T-helper 2 cell (primary cell): ENCODE measurements at regions not wholly inside any gene's neighbourhood (a gene's known extent, or its start where the extent isn't known, plus 50 kb on each side); places are given as distances from the start of the nearest gene placed in this dataset.
"Not testable (repeated sequence)": the region's sequence is repeated elsewhere in the genome, so short reads cannot be mapped to it uniquely, and the experiment has no call there.

ENCODE experiments used
- DNase-seq, 5 experiments: peaks; one replicate each; pipeline versions ENCODE4 v3.0.0 to v3.0.0-alpha.2; 2012 to 2022

GRCh38 chr22:48637231-48637630 lies 1190.4 kb downstream of the BRD1 start:
- DNase-seq: no peak

GRCh38 chr22:48636746-48637145 lies 1190.9 kb downstream of the BRD1 start:
- DNase-seq: no peak

DNA sequence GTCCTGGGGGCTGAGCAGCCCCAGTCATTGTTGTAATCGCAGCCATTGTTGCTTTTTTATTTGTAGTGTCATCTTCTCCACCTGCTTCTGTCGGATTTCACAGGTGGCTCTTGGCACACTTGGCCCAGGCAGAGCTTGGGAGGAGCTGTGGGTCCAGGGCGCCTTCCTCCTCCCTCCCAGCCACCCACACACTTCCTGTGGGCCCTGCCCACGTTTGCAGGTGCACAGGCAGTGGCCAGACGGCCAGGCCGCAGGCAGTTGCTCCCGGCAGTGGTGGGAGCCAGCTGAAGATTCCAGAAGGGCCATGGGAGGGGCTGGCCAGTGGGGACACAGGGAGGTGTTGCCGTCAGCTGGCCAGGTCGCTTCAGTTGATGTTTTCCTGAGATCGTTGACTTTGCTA lies 1191.9 kb downstream of the BRD1 start:
- no peak for DNase-seq

DNA sequence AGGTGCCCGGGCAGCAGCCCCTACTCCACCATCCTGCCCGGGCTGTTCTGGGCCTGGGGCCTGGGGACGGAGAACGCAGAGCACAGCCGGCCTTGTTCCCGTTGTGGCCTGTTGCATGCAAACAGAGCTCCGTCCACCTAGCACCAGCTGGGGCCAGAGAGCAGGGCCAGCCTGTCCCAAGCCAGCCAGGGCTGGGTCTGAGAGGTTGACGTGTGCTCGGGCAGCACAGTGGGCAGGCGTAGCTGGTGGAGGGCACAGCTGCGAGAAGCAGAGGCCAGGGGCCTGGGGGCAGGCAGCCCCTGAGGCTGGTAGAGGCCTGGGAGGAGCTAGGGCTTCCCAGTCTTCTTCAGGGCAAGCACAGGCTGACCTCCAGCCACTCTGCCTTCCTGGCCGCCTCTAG lies 1192.6 kb downstream of the BRD1 start:
- no peak for DNase-seq

GRCh38 chr22:48633996-48634836 lies 1193.5 kb downstream of the BRD1 start:
- no peak for DNase-seq

DNA sequence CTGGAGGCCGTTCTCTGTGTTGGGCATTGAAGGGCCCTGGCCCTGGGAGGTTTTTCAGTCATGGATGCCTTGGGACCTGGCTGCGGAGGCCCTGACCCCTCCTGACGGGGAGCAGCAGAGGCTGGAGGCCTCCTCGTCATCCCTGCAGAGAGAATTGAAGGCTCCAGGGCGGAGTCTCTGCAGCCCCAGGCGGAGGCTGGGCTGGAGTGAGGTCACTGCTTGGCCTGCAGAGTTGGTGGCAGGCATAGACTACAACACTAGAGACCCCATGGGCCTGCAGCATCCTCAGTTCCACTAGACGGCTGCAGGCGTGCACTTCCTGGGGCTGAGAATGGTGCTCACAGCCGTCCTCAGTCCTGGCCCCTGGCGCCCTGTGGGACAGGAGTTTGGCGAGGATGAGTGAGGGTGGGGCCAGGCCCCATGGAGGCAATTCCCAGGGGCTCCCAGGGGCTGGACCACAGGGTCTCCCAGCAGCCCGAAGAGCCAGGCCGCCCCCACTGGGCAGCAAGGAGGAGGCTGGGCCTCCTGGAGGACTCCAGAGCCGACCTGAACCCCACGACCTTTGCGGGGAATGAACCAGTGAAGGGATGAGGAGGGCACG lies 1194.9 kb downstream of the BRD1 start:
- no peak for DNase-seq

- no peak for DNase-seq
Measured at GRCh38 chr22:48631288-48631863, 1196.3 kb downstream of the BRD1 start.

DNA sequence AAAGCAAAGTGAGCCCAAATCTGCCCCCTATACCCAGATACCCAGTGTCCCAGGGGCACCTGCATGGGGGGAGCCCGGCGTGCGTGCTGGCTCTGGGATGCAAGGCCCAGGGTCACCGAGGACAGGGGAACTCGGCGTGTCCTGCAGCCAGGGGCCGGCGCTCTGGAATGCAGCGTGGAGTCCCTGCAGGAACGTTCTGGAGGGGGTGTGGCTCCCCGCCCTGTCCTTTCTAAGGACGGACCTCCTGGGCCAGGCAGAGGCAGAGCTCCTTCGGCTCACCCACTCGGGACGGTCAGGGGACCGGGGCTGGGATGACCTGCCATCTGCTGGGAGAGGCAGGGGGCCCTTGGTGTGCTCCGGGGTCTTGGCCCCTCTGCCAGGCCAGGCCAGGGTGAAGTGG lies 1196.8 kb downstream of the BRD1 start:
- no peak for DNase-seq

DNA sequence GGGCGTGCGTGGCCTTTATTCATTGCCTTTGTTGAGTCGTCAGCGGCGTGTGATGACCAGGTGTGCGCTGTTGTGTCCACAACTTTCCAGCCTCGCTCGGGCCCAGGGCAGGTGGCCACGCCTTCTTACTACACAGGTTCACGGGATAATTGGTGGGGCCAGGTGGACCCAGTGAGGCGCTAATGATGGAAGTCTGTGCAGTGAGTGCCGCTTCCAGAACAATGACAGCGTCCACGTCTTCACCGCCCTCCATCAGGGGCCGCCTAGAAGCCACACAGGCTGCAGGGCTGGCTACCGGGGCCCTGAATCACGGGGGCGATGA lies 1197.3 kb downstream of the BRD1 start:
- DNase-seq: no peak

GRCh38 chr22:48629631-48630432 lies 1197.8 kb downstream of the BRD1 start:
- DNase-seq: no peak

GRCh38 chr22:48628891-48629543 lies 1198.7 kb downstream of the BRD1 start:
- DNase-seq: no peak

DNA sequence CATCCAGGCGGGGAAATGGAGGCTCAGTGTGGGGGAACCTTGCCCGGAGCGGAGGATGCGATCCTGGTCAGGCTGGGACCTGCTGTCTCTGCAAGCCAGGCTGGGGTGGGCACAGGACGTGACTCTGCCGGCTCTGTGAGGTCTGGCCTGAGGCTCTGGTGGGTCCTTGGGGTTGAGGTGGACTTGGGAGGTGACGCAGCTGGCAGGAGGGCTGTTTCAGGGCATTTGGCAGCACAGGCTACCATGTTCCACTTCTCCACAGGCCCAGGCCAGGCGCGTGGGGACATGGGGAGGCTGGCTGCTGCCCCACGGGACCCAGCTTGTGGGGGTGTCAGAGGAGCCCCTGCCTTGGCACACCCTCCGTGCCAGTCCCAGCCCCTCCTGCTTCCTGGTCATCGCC lies 1199.7 kb downstream of the BRD1 start:
- no peak for DNase-seq

DNA sequence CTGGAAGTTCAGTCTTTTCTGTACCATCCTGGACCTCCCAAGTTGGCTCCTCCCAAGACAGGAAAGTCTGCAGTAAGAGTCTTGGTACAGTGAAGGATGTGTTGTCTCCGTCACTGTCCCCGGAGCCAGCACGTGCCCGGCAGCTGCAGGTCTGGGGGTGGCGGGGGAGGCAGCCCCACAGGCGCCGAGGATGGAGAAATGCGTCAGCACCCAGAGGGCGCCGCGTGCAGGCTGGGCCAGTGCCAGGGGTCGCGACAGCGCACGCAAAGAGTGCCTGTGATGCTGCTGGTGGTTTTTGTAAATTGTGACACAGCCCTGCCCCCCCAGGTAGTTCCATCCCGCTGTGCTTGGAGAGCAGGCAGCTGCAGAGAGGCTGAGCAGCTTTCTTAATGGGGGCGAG lies 1200.5 kb downstream of the BRD1 start:
- no peak for DNase-seq

DNA sequence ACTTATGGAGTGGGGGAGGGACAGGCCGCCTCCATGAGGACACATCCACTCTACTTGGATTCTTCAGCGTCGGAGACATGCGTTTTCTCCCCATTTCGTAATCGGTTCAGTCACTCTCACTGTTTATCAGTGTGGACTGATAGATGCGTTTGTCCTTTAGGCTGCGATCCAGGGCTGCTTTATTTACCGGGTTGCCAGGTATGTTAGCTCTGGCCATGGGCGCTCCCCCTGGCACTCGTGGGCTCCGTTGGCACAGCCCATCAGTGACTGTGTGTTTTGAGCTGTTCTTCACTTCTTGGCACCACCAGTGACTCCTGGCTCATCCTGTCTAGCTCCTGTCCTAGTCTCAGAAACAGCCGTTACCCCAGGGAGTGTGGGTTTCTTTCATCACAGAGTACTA lies 1203.3 kb downstream of the BRD1 start:
- no peak for DNase-seq

DNA sequence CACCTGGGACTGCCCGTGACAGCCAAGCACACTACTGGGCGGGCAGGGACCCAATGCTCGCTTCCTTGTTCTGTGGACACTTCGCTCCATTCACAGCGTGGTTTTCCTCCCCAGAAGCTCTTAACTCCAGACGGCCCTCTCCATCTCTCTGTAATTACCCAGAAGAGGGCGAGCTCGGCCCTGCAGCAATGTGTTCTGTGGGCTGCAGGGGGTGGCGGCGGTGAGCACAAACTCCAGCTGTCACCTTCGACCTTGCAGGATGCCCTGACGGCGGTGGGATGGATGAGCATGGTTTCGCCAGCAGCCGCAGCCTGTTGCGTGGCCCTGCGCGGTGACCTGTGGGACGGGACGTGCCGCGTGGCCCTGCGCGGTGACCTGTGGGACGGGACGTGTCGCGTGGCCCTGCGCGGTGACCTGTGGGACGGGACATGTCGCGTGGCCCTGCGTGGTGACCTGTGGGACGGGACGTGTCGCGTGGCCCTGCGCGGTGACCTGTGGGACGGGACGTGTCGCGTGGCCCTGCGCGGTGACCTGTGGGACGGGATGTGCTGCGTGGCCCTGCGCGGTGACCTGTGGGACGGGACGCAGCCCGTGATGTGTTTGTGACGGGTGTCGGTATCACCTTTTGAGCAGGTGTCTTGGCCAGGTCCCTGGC lies 1204.7 kb downstream of the BRD1 start:
- no peak for DNase-seq

DNA sequence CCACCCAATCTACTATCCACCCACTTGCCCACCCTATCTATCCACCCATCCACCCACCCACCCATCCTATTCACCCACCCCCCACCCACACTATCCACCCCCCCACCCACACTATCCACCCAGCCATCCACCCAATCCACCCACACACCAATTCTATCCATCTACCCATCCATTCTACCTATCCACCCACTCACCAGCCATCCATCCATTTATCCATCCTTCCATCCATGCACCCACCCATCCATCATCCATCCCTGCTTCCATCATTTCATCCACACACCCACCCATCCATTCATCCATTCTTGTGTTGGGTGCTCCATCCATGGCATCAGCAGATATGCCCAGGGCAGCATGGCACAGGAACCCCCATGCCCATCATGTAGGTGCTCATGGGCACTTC lies 1206.6 kb downstream of the BRD1 start:
- DNase-seq: no peak

DNA sequence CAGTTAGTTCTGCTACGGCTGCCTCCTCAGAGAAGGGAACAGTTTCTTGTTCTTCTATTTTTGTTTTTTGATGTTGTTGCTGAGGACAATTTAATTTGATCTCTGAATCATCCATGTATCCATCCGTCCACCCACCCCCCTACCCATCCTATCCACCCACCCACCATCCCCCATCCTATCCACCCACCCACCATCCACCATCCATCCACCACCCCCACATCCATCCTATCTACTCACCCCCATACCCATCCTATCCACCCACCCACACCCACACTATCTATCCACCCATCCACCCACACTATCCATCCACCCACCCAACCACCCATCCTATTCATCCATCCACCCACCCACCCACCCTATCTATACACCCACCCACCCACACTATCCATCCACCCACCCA lies 1207.2 kb downstream of the BRD1 start:
- not testable (repeated sequence) for DNase-seq

GRCh38 chr22:48619721-48620120 lies 1208.0 kb downstream of the BRD1 start:
- no peak for DNase-seq

DNA sequence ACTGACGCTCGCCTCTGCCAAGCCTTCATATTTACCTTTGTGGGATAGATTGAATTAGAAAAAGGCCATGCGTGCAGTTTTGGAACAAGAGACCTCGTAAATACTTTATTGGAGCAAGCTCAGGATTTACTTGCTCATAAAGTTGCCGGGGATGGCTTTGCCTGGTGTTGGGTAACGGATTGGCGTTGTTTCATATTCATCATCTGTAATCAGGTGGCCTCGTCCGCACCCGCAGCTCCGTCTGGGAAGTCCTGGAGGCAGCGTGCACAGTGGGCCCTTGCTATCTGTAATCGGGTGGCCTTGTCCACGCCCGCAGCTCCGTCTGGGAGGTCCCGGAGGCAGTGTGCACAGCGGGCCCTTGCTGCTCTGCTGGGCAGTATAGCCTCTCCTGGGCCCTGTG lies 1209.3 kb downstream of the BRD1 start:
- no peak for DNase-seq

DNA sequence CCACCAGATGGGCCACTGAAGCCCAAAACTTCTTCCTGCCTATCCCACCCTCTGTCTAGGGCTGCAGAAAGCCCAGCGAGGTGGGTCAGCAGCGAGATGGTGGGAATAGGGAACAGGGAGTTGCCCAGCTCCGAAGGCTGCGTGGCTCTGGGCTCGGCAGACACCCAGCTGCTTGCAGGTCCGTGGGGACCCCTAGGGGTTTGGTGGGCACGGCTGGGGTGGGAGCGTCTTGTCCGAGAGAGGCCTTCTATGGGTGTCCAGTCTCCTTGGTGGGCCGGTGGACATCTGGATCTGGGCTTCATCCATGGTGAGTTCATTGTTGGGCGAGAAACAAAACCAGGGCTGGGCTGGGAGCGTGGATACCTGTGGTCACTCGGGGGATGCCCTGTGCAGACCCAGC lies 1211.0 kb downstream of the BRD1 start:
- no peak for DNase-seq

- DNase-seq: no peak
Measured at GRCh38 chr22:48615171-48616008, 1212.3 kb downstream of the BRD1 start.
